Body of pancreas (tissue), 4 donors: ENCODE measurements at regions not wholly inside any gene's neighbourhood (a gene's known extent, or its start where the extent isn't known, plus 50 kb on each side); places are given as distances from the start of the nearest gene placed in this dataset.

Experiments
- POLR2A ChIP-seq, 3 donors: fragments of 450-650 bp; IDR thresholded peaks; one replicate each; pipeline ENCODE4 v1.6.1; 2016; ENCODE audit warnings: antibody characterized with exemption in 3 of 3, mild to moderate bottlenecking in 2 of 3
- TF ChIP-seq, protein P1 (sequence below), 7 experiments: fragments of 450-650 bp in 4 of 7; fragments of 200-600 bp in 3 of 7; sonication (generic) in 3 of 7; IDR thresholded peaks; one replicate each; pipeline ENCODE4 v1.5.1; 2016 to 2019; ENCODE audit warnings: antibody characterized with exemption in 7 of 7

DNA sequence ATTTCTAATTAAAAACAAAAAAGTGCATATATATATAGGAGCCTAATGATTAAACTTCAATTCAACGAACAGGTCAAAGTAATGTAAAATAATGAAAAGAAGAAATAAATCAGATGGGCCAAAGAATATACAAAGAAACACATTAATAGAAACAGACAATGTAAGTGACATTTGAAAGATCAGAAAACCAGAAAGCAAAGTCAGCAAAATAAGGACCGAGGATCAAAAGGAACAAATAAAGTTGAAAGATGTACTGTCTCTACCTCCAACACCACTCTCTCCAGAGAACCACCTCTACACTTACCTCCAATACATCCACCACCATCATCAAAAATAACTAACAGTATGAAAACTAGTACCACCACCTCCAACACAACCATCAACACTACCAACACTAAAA, 1226.3 kb upstream of the NCAM2 start:
- TF ChIP-seq, protein P1, sequence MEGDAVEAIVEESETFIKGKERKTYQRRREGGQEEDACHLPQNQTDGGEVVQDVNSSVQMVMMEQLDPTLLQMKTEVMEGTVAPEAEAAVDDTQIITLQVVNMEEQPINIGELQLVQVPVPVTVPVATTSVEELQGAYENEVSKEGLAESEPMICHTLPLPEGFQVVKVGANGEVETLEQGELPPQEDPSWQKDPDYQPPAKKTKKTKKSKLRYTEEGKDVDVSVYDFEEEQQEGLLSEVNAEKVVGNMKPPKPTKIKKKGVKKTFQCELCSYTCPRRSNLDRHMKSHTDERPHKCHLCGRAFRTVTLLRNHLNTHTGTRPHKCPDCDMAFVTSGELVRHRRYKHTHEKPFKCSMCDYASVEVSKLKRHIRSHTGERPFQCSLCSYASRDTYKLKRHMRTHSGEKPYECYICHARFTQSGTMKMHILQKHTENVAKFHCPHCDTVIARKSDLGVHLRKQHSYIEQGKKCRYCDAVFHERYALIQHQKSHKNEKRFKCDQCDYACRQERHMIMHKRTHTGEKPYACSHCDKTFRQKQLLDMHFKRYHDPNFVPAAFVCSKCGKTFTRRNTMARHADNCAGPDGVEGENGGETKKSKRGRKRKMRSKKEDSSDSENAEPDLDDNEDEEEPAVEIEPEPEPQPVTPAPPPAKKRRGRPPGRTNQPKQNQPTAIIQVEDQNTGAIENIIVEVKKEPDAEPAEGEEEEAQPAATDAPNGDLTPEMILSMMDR (IDR thresholded peaks at IDR 0.05), result no peak
- no peak for TF ChIP-seq POLR2A (IDR thresholded peaks at IDR 0.05)
